Liver (tissue), 3 donors: ENCODE measurements at regions not wholly inside any gene's neighbourhood (a gene's known extent, or its start where the extent isn't known, plus 50 kb on each side); places are given as distances from the start of the nearest gene placed in this dataset.

Source experiments
- CTCF ChIP-seq: fragments of 150-350 bp; IDR thresholded peaks from 2 replicates; pipeline ENCODE4 v1.5.1; 2017; ENCODE audit warnings: improper control_type of control experiment, low read depth, low read length; ENCODE audit not compliant: missing input control
- GABPA ChIP-seq, 2 donors: IDR thresholded peaks in 1 of 2; conservative IDR thresholded peaks in 1 of 2; 2 replicates each; pipeline ENCODE4 v1.6.1; 2016; ENCODE audit warnings: antibody characterized with exemption in 2 of 2, mild to moderate bottlenecking in 1 of 2, moderate library complexity in 1 of 2
- REST ChIP-seq: IDR thresholded peaks from 2 replicates; pipeline ENCODE4 v1.6.1; 2016; ENCODE audit warnings: antibody characterized with exemption, mild to moderate bottlenecking
- RXRA ChIP-seq, 2 donors: IDR thresholded peaks; 2 replicates each; pipeline ENCODE4 v1.6.1; 2017 to 2018; ENCODE audit warnings: antibody characterized with exemption in 2 of 2, mild to moderate bottlenecking in 1 of 2
- TAF1 ChIP-seq: conservative IDR thresholded peaks from 2 replicates; pipeline ENCODE4 v1.6.1; 2016; ENCODE audit warnings: antibody characterized with exemption, mild to moderate bottlenecking
- YY1 ChIP-seq: IDR thresholded peaks from 2 replicates; pipeline ENCODE4 v1.6.1; 2016; ENCODE audit warnings: antibody characterized with exemption, mild to moderate bottlenecking
- donor health status: healthy.
- donor health status: healthy.

GRCh38 chr13:84870190-84870589 is 929.0 kb downstream of the SLITRK6 start:
- TF ChIP-seq YY1 (no peak), CTCF (no peak), TAF1 (no peak), GABPA (IDR thresholded peaks at IDR 0.05 in 1 of 2, conservative IDR thresholded peaks at IDR 0.05 in 1 of 2) (no peak), REST (no peak), RXRA (IDR thresholded peaks at IDR 0.05) (no peak)
